Neural cell (in vitro differentiated cells): ENCODE measurements at regions not wholly inside any gene's neighbourhood (a gene's known extent, or its start where the extent isn't known, plus 50 kb on each side); places are given as distances from the start of the nearest gene placed in this dataset.

Experiments used
- CTCF ChIP-seq: fragments of 450-650 bp; IDR thresholded peaks from 2 replicates; pipeline ENCODE4 v1.5.1; 2014; ENCODE audit warnings: antibody characterized with exemption, mild to moderate bottlenecking, moderate library complexity; ENCODE audit not compliant: poor library complexity, severe bottlenecking
- EP300 ChIP-seq: fragments of 450-650 bp; conservative IDR thresholded peaks from 2 replicates; pipeline ENCODE4 v1.6.1; 2014; ENCODE audit warnings: antibody characterized with exemption, mild to moderate bottlenecking, moderate library complexity; ENCODE audit not compliant: poor library complexity, severe bottlenecking
- EZH2 ChIP-seq: fragments of 200-600, 300-800 bp; shearing (Covaris generic), sonication (generic); IDR thresholded peaks from 2 replicates; pipeline ENCODE4 v1.6.1; 2014; ENCODE audit warnings: antibody characterized with exemption, low read length, borderline replicate concordance, mild to moderate bottlenecking; ENCODE audit not compliant: insufficient read depth, poor library complexity, severe bottlenecking
- MXI1 ChIP-seq: fragments of 450-650 bp; conservative IDR thresholded peaks from 2 replicates; pipeline ENCODE4 v1.6.1; 2014; ENCODE audit warnings: antibody characterized with exemption, mild to moderate bottlenecking; ENCODE audit not compliant: poor library complexity, severe bottlenecking
- POLR2AphosphoS5 ChIP-seq: IDR thresholded peaks from 2 replicates; pipeline ENCODE4 v1.6.1; 2012
- RAD21 ChIP-seq: fragments of 450-650 bp; conservative IDR thresholded peaks from 2 replicates; pipeline ENCODE4 v1.6.1; 2014; ENCODE audit warnings: antibody characterized with exemption, mild to moderate bottlenecking, moderate library complexity
- SMC3 ChIP-seq: fragments of 450-650 bp; conservative IDR thresholded peaks from 2 replicates; pipeline ENCODE4 v1.6.1; 2014; ENCODE audit warnings: antibody characterized with exemption, mild to moderate bottlenecking, moderate library complexity; ENCODE audit not compliant: poor library complexity
- TAF1 ChIP-seq: IDR thresholded peaks from 2 replicates; pipeline ENCODE4 v1.6.1; 2012; ENCODE audit warnings: low read depth
- TF ChIP-seq, protein P1 (sequence below): IDR thresholded peaks from 2 replicates; pipeline ENCODE4 v1.6.1; 2012; ENCODE audit warnings: borderline replicate concordance

- no peak for TF ChIP-seq CTCF
- no peak for TF ChIP-seq TAF1
- TF ChIP-seq POLR2AphosphoS5, result no peak
- no peak for TF ChIP-seq MXI1
- no peak for TF ChIP-seq SMC3
- no peak for TF ChIP-seq EZH2
- TF ChIP-seq, protein P1, sequence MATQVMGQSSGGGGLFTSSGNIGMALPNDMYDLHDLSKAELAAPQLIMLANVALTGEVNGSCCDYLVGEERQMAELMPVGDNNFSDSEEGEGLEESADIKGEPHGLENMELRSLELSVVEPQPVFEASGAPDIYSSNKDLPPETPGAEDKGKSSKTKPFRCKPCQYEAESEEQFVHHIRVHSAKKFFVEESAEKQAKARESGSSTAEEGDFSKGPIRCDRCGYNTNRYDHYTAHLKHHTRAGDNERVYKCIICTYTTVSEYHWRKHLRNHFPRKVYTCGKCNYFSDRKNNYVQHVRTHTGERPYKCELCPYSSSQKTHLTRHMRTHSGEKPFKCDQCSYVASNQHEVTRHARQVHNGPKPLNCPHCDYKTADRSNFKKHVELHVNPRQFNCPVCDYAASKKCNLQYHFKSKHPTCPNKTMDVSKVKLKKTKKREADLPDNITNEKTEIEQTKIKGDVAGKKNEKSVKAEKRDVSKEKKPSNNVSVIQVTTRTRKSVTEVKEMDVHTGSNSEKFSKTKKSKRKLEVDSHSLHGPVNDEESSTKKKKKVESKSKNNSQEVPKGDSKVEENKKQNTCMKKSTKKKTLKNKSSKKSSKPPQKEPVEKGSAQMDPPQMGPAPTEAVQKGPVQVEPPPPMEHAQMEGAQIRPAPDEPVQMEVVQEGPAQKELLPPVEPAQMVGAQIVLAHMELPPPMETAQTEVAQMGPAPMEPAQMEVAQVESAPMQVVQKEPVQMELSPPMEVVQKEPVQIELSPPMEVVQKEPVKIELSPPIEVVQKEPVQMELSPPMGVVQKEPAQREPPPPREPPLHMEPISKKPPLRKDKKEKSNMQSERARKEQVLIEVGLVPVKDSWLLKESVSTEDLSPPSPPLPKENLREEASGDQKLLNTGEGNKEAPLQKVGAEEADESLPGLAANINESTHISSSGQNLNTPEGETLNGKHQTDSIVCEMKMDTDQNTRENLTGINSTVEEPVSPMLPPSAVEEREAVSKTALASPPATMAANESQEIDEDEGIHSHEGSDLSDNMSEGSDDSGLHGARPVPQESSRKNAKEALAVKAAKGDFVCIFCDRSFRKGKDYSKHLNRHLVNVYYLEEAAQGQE, result no peak
- no peak for TF ChIP-seq RAD21
- no peak for TF ChIP-seq EP300
Measured at GRCh38 chr5:39670955-39671354, 246.2 kb upstream of the DAB2 start.
